WTC11 (cell line): ENCODE measurements at regions not wholly inside any gene's neighbourhood (a gene's known extent, or its start where the extent isn't known, plus 50 kb on each side); places are given as distances from the start of the nearest gene placed in this dataset.

ENCODE experiments used
- ARID4B ChIP-seq: sonication (generic); formaldehyde crosslinking; IDR thresholded peaks from 2 replicates; pipeline ENCODE4 v1.8.0; 2023; ENCODE audit warnings: missing genetic modification reagents, mild to moderate bottlenecking, borderline replicate concordance
- CREM ChIP-seq: sonication (generic); formaldehyde crosslinking; IDR thresholded peaks from 2 replicates; pipeline ENCODE4 v1.8.1; 2022; ENCODE audit warnings: mild to moderate bottlenecking, missing genetic modification reagents, moderate library complexity
- CTCF ChIP-seq: fragments of 200-600 bp; IDR thresholded peaks from 2 replicates; pipeline ENCODE4 v1.8.0; 2022; ENCODE audit warnings: antibody characterized with exemption
- GABPB1 ChIP-seq: sonication (generic); formaldehyde crosslinking; IDR thresholded peaks from 2 replicates; pipeline ENCODE4 v1.8.1; 2023; ENCODE audit warnings: mild to moderate bottlenecking, missing genetic modification reagents
- HMGXB4 ChIP-seq: sonication (generic); formaldehyde crosslinking; IDR thresholded peaks from 2 replicates; pipeline ENCODE4 v1.8.1; 2023; ENCODE audit warnings: mild to moderate bottlenecking, moderate library complexity, missing genetic modification reagents
- MAX ChIP-seq: sonication (generic); formaldehyde crosslinking; IDR thresholded peaks from 2 replicates; pipeline ENCODE4 v1.8.0; 2022; ENCODE audit warnings: mild to moderate bottlenecking, missing genetic modification reagents
- SP1 ChIP-seq: sonication (generic); formaldehyde crosslinking; conservative IDR thresholded peaks from 2 replicates; pipeline ENCODE4 v1.8.1; 2022; ENCODE audit warnings: missing genetic modification reagents
- ZNF232 ChIP-seq: sonication (generic); formaldehyde crosslinking; IDR thresholded peaks from 2 replicates; pipeline ENCODE4 v1.8.0; 2022; ENCODE audit warnings: mild to moderate bottlenecking, missing genetic modification reagents
- ZNF263 ChIP-seq: sonication (generic); formaldehyde crosslinking; IDR thresholded peaks from 2 replicates; pipeline ENCODE4 v1.8.1; 2022; ENCODE audit warnings: low read depth, mild to moderate bottlenecking, moderate library complexity, missing genetic modification reagents
- ZNF416 ChIP-seq: fragments of 250-450 bp; sonication (Bioruptor Pico); IDR thresholded peaks from 2 replicates; pipeline ENCODE4 v1.9.0; 2021; ENCODE audit warnings: mild to moderate bottlenecking, inconsistent platforms
- TF ChIP-seq, protein P1 (sequence below): fragments of 250-450 bp; sonication (Bioruptor Pico); IDR thresholded peaks from 2 replicates; pipeline ENCODE4 v2.1.2; 2022; ENCODE audit warnings: mild to moderate bottlenecking, moderate library complexity
- TF ChIP-seq, protein P2 (sequence below): sonication (generic); formaldehyde crosslinking; conservative IDR thresholded peaks from 2 replicates; pipeline ENCODE4 v1.8.1; 2022; ENCODE audit warnings: mild to moderate bottlenecking, missing genetic modification reagents

- TF ChIP-seq CTCF (no peak), GABPB1 (CRISPR knock-in tag) (no peak), MAX (no peak), SP1 (CRISPR knock-in tag) (no peak), CREM (CRISPR knock-in tag) (no peak), ZNF232 (no peak), ARID4B (CRISPR knock-in tag) (no peak), HMGXB4 (CRISPR knock-in tag) (no peak), ZNF263 (CRISPR knock-in tag) (no peak), ZNF416 (CRISPR knock-in tag) (no peak)
- TF ChIP-seq, protein P1, sequence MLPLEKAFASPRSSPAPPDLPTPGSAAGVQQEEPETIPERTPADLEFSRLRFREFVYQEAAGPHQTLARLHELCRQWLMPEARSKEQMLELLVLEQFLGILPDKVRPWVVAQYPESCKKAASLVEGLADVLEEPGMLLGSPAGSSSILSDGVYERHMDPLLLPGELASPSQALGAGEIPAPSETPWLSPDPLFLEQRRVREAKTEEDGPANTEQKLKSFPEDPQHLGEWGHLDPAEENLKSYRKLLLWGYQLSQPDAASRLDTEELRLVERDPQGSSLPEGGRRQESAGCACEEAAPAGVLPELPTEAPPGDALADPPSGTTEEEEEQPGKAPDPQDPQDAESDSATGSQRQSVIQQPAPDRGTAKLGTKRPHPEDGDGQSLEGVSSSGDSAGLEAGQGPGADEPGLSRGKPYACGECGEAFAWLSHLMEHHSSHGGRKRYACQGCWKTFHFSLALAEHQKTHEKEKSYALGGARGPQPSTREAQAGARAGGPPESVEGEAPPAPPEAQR (CRISPR knock-in tag): no peak
- TF ChIP-seq, protein P2, sequence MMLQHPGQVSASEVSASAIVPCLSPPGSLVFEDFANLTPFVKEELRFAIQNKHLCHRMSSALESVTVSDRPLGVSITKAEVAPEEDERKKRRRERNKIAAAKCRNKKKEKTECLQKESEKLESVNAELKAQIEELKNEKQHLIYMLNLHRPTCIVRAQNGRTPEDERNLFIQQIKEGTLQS: no peak
Measured at GRCh38 chr2:180672377-180672776, 308.0 kb upstream of the UBE2E3 start.
